GM12878 (cell line): ENCODE measurements at regions not wholly inside any gene's neighbourhood (a gene's known extent, or its start where the extent isn't known, plus 50 kb on each side); places are given as distances from the start of the nearest gene placed in this dataset.

Source experiments
- CBX5 ChIP-seq: sonication (generic); IDR thresholded peaks from 2 replicates; pipeline ENCODE4 v1.6.1; 2016; ENCODE audit warnings: low read depth, moderate library complexity, mild to moderate bottlenecking, inconsistent platforms
- CEBPB ChIP-seq, 2 experiments: fragments of 150-350 bp in 1 of 2; IDR thresholded peaks; 2 replicates each; pipeline ENCODE4 v1.6.1; 2012 to 2014; ENCODE audit warnings: low read depth in 2 of 2, low read length in 2 of 2, borderline replicate concordance in 1 of 2, inconsistent platforms in 1 of 2
- JUND ChIP-seq: IDR thresholded peaks from 2 replicates; pipeline ENCODE4 v1.6.1; 2012; ENCODE audit warnings: low read depth, mild to moderate bottlenecking, low read length, improper control_type of control experiment, moderate library complexity
- MXI1 ChIP-seq: fragments of 150-350 bp; IDR thresholded peaks from 2 replicates; pipeline ENCODE4 v1.6.1; 2011; ENCODE audit warnings: low read depth, mild to moderate bottlenecking, inconsistent platforms, low read length, improper control_type of control experiment
- NR2F1 ChIP-seq: fragments of 450-650 bp; conservative IDR thresholded peaks from 2 replicates; pipeline ENCODE4 v1.6.1; 2017; ENCODE audit warnings: mild to moderate bottlenecking
- RAD21 ChIP-seq: IDR thresholded peaks from 2 replicates; pipeline ENCODE4 v1.6.1; 2011; ENCODE audit warnings: mild to moderate bottlenecking, low read depth, low read length, moderate library complexity; ENCODE audit not compliant: insufficient read depth
- TBL1XR1 ChIP-seq: IDR thresholded peaks from 2 replicates; pipeline ENCODE4 v1.6.1; 2012; ENCODE audit warnings: low read depth, low read length, improper control_type of control experiment
- TF ChIP-seq, protein P1 (sequence below): IDR thresholded peaks from 2 replicates; pipeline ENCODE4 v1.6.1; 2012; ENCODE audit warnings: low read depth, low read length, improper control_type of control experiment
- TF ChIP-seq, protein P2 (sequence below), 3 experiments: IDR thresholded peaks in 2 of 3; conservative IDR thresholded peaks in 1 of 3; 2 replicates each; pipeline ENCODE4 v1.5.1; 2011; ENCODE audit warnings: low read depth in 3 of 3, low read length in 3 of 3, mild to moderate bottlenecking in 3 of 3, control low read depth in 2 of 3, moderate library complexity in 2 of 3, inconsistent platforms in 1 of 3, mixed read lengths in 1 of 3; ENCODE audit not compliant: control insufficient read depth in 2 of 3, insufficient read depth in 1 of 3; ENCODE audit errors: extremely low read depth in 1 of 3
- TF ChIP-seq, protein P3 (sequence below): IDR thresholded peaks from 2 replicates; pipeline ENCODE4 v1.6.1; 2012; ENCODE audit warnings: mild to moderate bottlenecking, low read depth, low read length

DNA sequence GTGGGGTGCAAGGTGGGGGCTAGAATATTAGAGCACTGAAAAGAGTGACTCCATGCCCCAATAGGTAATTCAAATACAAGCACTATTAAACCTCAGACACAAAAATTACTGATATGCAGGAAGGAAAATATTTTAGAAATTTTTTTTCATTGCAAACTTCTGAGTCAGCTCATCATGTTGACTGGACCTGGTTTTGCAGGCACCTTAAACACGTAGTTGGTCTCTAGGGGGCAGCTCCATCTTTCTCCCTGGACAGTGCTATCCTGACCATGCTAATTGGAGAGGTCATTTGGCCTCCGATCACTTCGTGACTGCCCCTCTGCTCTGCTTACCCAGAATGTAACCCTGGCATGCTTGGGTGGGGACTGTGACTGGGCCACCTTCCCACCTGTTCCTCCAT lies 368.4 kb upstream of the MKI67 start:
- no peak for TF ChIP-seq CBX5
- TF ChIP-seq, protein P1, sequence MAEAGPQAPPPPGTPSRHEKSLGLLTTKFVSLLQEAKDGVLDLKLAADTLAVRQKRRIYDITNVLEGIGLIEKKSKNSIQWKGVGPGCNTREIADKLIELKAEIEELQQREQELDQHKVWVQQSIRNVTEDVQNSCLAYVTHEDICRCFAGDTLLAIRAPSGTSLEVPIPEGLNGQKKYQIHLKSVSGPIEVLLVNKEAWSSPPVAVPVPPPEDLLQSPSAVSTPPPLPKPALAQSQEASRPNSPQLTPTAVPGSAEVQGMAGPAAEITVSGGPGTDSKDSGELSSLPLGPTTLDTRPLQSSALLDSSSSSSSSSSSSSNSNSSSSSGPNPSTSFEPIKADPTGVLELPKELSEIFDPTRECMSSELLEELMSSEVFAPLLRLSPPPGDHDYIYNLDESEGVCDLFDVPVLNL, result no peak
- TF ChIP-seq JUND, result no peak
- TF ChIP-seq, protein P2, sequence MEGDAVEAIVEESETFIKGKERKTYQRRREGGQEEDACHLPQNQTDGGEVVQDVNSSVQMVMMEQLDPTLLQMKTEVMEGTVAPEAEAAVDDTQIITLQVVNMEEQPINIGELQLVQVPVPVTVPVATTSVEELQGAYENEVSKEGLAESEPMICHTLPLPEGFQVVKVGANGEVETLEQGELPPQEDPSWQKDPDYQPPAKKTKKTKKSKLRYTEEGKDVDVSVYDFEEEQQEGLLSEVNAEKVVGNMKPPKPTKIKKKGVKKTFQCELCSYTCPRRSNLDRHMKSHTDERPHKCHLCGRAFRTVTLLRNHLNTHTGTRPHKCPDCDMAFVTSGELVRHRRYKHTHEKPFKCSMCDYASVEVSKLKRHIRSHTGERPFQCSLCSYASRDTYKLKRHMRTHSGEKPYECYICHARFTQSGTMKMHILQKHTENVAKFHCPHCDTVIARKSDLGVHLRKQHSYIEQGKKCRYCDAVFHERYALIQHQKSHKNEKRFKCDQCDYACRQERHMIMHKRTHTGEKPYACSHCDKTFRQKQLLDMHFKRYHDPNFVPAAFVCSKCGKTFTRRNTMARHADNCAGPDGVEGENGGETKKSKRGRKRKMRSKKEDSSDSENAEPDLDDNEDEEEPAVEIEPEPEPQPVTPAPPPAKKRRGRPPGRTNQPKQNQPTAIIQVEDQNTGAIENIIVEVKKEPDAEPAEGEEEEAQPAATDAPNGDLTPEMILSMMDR (IDR thresholded peaks at IDR 0.05 in 2 of 3, conservative IDR thresholded peaks at IDR 0.05 in 1 of 3; ENCODE audit: control insufficient read depth in 2 of 3, extremely low read depth in 1 of 3, insufficient read depth in 1 of 3, low read depth in 3 of 3, low read length in 3 of 3), result no peak
- TF ChIP-seq, protein P3, sequence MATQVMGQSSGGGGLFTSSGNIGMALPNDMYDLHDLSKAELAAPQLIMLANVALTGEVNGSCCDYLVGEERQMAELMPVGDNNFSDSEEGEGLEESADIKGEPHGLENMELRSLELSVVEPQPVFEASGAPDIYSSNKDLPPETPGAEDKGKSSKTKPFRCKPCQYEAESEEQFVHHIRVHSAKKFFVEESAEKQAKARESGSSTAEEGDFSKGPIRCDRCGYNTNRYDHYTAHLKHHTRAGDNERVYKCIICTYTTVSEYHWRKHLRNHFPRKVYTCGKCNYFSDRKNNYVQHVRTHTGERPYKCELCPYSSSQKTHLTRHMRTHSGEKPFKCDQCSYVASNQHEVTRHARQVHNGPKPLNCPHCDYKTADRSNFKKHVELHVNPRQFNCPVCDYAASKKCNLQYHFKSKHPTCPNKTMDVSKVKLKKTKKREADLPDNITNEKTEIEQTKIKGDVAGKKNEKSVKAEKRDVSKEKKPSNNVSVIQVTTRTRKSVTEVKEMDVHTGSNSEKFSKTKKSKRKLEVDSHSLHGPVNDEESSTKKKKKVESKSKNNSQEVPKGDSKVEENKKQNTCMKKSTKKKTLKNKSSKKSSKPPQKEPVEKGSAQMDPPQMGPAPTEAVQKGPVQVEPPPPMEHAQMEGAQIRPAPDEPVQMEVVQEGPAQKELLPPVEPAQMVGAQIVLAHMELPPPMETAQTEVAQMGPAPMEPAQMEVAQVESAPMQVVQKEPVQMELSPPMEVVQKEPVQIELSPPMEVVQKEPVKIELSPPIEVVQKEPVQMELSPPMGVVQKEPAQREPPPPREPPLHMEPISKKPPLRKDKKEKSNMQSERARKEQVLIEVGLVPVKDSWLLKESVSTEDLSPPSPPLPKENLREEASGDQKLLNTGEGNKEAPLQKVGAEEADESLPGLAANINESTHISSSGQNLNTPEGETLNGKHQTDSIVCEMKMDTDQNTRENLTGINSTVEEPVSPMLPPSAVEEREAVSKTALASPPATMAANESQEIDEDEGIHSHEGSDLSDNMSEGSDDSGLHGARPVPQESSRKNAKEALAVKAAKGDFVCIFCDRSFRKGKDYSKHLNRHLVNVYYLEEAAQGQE, result no peak
- no peak for TF ChIP-seq CEBPB (IDR thresholded peaks at IDR 0.05; ENCODE audit: borderline replicate concordance in 1 of 2, low read depth in 2 of 2, low read length in 2 of 2)
- no peak for TF ChIP-seq TBL1XR1
- no peak for TF ChIP-seq NR2F1
- TF ChIP-seq MXI1, result no peak
- TF ChIP-seq RAD21, result no peak
